SK-N-SH (cell line): ENCODE measurements at regions not wholly inside any gene's neighbourhood (a gene's known extent, or its start where the extent isn't known, plus 50 kb on each side); places are given as distances from the start of the nearest gene placed in this dataset.

Experiments
- CTCF ChIA-PET: fragments of 300-600, 350-600 bp; formaldehyde crosslinking; extraction: SDS; loops from one replicate; lab custom pipeline; 2021; lab: Yijun Ruan, JAX
- POLR2A ChIA-PET: fragments of 350-600 bp; sonication (Branson Sonifier 250); formaldehyde crosslinking; extraction: SDS; loops from one replicate; lab custom pipeline; 2020; ENCODE audit warnings: antibody characterized with exemption, inconsistent platforms; lab: Yijun Ruan, JAX
- DNase-seq: peaks from one replicate; pipeline ENCODE4 v3.0.0; 2012
- H2AFZ ChIP-seq: fragments of 200-600 bp; sonication (generic); 2 replicates; pipeline ENCODE4 v1.8.1; 2016; ENCODE audit warnings: antibody characterized with exemption, mild to moderate bottlenecking, low read depth
- H3F3A ChIP-seq: fragments of 200-600 bp; sonication (generic); replicated peaks from 2 replicates; pipeline ENCODE3; 2016; ENCODE audit warnings: antibody characterized with exemption, mild to moderate bottlenecking; ENCODE audit not compliant: insufficient read depth
- H3K27ac ChIP-seq, 2 experiments: fragments of 200-500 bp in 1 of 2; fragments of 200-600 bp in 1 of 2; sonication (Bioruptor generic) in 1 of 2; sonication (generic), shearing (Covaris generic) in 1 of 2; 2 replicates each; pipeline versions ENCODE4 v1.5.1 to v1.6.1; 2014 to 2016; ENCODE audit warnings: low read depth in 2 of 2, inconsistent platforms in 1 of 2, low read length in 1 of 2, mild to moderate bottlenecking in 1 of 2, mixed read lengths in 1 of 2
- H3K27me3 ChIP-seq: fragments of 200-600 bp; sonication (generic), shearing (Covaris generic); 2 replicates; pipeline ENCODE4 v1.6.1; 2016; ENCODE audit warnings: mixed run types; ENCODE audit not compliant: insufficient read depth
- H3K36me3 ChIP-seq, 2 experiments: fragments of 200-500 bp in 1 of 2; fragments of 200-600 bp in 1 of 2; sonication (Bioruptor generic) in 1 of 2; sonication (generic) in 1 of 2; replicated peaks in 1 of 2; 2 replicates each; pipeline versions ENCODE3 to v1.5.1; 2014 to 2016; ENCODE audit warnings: low read length in 1 of 2, mild to moderate bottlenecking in 1 of 2; ENCODE audit not compliant: insufficient read depth in 2 of 2, control insufficient read depth in 1 of 2
- H3K4me1 ChIP-seq, 2 experiments: fragments of 200-500 bp in 1 of 2; fragments of 200-600 bp in 1 of 2; sonication (Bioruptor generic) in 1 of 2; sonication (generic), shearing (Covaris generic) in 1 of 2; 2 replicates each; pipeline versions ENCODE4 v1.5.1 to v1.6.1; 2014 to 2016; ENCODE audit warnings: low read depth in 1 of 2, low read length in 1 of 2, mixed run types in 1 of 2; ENCODE audit not compliant: insufficient read depth in 2 of 2, control insufficient read depth in 1 of 2
- H3K4me2 ChIP-seq: fragments of 200-600 bp; sonication (generic), shearing (Covaris generic); 2 replicates; pipeline ENCODE4 v1.6.1; 2017; ENCODE audit warnings: mixed run types
- H3K4me3 ChIP-seq, 2 experiments: fragments of 200-500 bp in 1 of 2; fragments of 200-600 bp in 1 of 2; sonication (Bioruptor generic) in 1 of 2; sonication (generic), shearing (Covaris generic) in 1 of 2; 2 replicates each; pipeline versions ENCODE4 v1.5.1 to v1.8.1; 2014 to 2016; ENCODE audit warnings: low read depth in 2 of 2, inconsistent platforms in 1 of 2, low read length in 1 of 2, mild to moderate bottlenecking in 1 of 2, mixed read lengths in 1 of 2, moderate library complexity in 1 of 2
- H3K79me2 ChIP-seq: fragments of 200-600 bp; sonication (generic); 2 replicates; pipeline ENCODE4 v1.8.1; 2017; ENCODE audit warnings: mild to moderate bottlenecking; ENCODE audit not compliant: insufficient read depth
- H3K9ac ChIP-seq: fragments of 200-600 bp; sonication (generic); 2 replicates; pipeline ENCODE4 v1.6.1; 2017; ENCODE audit warnings: mixed run types
- H3K9me2 ChIP-seq: fragments of 200-600 bp; sonication (generic); 2 replicates; pipeline ENCODE4 v1.6.1; 2017; ENCODE audit warnings: mixed run types
- H3K9me3 ChIP-seq: fragments of 200-600 bp; sonication (generic); 2 replicates; pipeline ENCODE4 v1.6.1; 2017; ENCODE audit warnings: mixed run types, mild to moderate bottlenecking, moderate library complexity
- H4K20me1 ChIP-seq: fragments of 200-600 bp; sonication (generic); 2 replicates; pipeline ENCODE4 v1.6.1; 2017; ENCODE audit warnings: mild to moderate bottlenecking, mixed run types; ENCODE audit not compliant: insufficient read depth
- CHD2 ChIP-seq: fragments of 150-350 bp; IDR thresholded peaks from 2 replicates; pipeline ENCODE4 v1.6.1; 2018; ENCODE audit warnings: low read length; ENCODE audit not compliant: partially characterized antibody
- EP300 ChIP-seq, 2 experiments: IDR thresholded peaks; 2 replicates each; pipeline versions ENCODE4 v1.4.0 to v1.6.1; 2012; ENCODE audit warnings: borderline replicate concordance in 1 of 2, low read depth in 1 of 2, low read length in 1 of 2
- FOSL2 ChIP-seq: IDR thresholded peaks from 2 replicates; pipeline ENCODE4 v1.4.0; 2012; ENCODE audit warnings: low read depth, mild to moderate bottlenecking, moderate library complexity, borderline replicate concordance
- GABPA ChIP-seq: IDR thresholded peaks from 2 replicates; pipeline ENCODE4 v1.4.0; 2012; ENCODE audit warnings: low read depth, mild to moderate bottlenecking
- GATA2 ChIP-seq: sonication (generic); formaldehyde crosslinking; IDR thresholded peaks from 2 replicates; pipeline ENCODE4 v1.5.0; 2020; ENCODE audit warnings: mild to moderate bottlenecking, missing genetic modification reagents
- IRF3 ChIP-seq: fragments of 150-350 bp; IDR thresholded peaks from 2 replicates; pipeline ENCODE4 v1.6.1; 2016; ENCODE audit warnings: mild to moderate bottlenecking, low read depth, low read length
- MEF2A ChIP-seq: IDR thresholded peaks from 2 replicates; pipeline ENCODE4 v1.4.0; 2012; ENCODE audit warnings: low read depth, borderline replicate concordance
- NFIC ChIP-seq: IDR thresholded peaks from 2 replicates; pipeline ENCODE4 v1.4.0; 2012; ENCODE audit warnings: borderline replicate concordance
- NRF1 ChIP-seq: IDR thresholded peaks from 2 replicates; pipeline ENCODE4 v1.6.1; 2012; ENCODE audit warnings: low read depth, mild to moderate bottlenecking, low read length
- RAD21 ChIP-seq: IDR thresholded peaks from 2 replicates; pipeline ENCODE4 v1.6.1; 2012; ENCODE audit warnings: mild to moderate bottlenecking, low read length
- RCOR1 ChIP-seq: fragments of 150-350 bp; IDR thresholded peaks from 2 replicates; pipeline ENCODE4 v1.6.1; 2017; ENCODE audit warnings: antibody characterized with exemption, low read length
- RXRA ChIP-seq: IDR thresholded peaks from 2 replicates; pipeline ENCODE4 v1.4.0; 2012; ENCODE audit warnings: low read depth, mild to moderate bottlenecking, borderline replicate concordance
- SIN3A ChIP-seq: IDR thresholded peaks from 2 replicates; pipeline ENCODE4 v1.6.1; 2012; ENCODE audit warnings: low read depth, mild to moderate bottlenecking, low read length, moderate library complexity, borderline replicate concordance
- SMC3 ChIP-seq: IDR thresholded peaks from 2 replicates; pipeline ENCODE4 v1.6.1; 2012; ENCODE audit warnings: low read depth, low read length, improper control_type of control experiment
- TAF1 ChIP-seq: IDR thresholded peaks from 2 replicates; pipeline ENCODE4 v1.6.1; 2012; ENCODE audit warnings: low read depth, mild to moderate bottlenecking, low read length, moderate library complexity, borderline replicate concordance
- TCF12 ChIP-seq: IDR thresholded peaks from 2 replicates; pipeline ENCODE4 v1.4.0; 2012
- TEAD4 ChIP-seq: IDR thresholded peaks from 2 replicates; pipeline ENCODE4 v1.4.0; 2012; ENCODE audit warnings: mild to moderate bottlenecking, borderline replicate concordance; ENCODE audit not compliant: insufficient read depth
- YY1 ChIP-seq: IDR thresholded peaks from 2 replicates; pipeline ENCODE4 v1.4.0; 2012; ENCODE audit warnings: low read depth, mild to moderate bottlenecking
- ZBTB33 ChIP-seq: IDR thresholded peaks from 2 replicates; pipeline ENCODE4 v1.4.0; 2012; ENCODE audit warnings: low read depth, borderline replicate concordance
- WGBS: methylation state at CpG from one replicate; pipeline ENCODE4 v1.1.6; 2017; ENCODE audit warnings: low lambda C conversion rate; 5-methylcytosine and 5-hydroxymethylcytosine counted together
- TF ChIP-seq, protein P1 (sequence below): fragments of 150-350 bp; IDR thresholded peaks from 2 replicates; pipeline ENCODE4 v1.6.1; 2017; ENCODE audit warnings: antibody characterized with exemption, low read length, low read depth, borderline replicate concordance

GRCh38 chr2:221074238-221074637 is 497.9 kb downstream of the EPHA4 start:
- Histone ChIP-seq H3K4me2 (no peak overlapping the region), H3K79me2 (no peaks in the 10 kb centered on the region), H2AFZ (no peak overlapping the region), H3K4me1 (no peaks in the 10 kb centered on the region), H3K9me3 (no peaks in the 10 kb centered on the region), H3K36me3 (no peaks in the 10 kb centered on the region), H3K4me3 (no peak overlapping the region), H3F3A (no peaks in the 10 kb centered on the region), H3K27ac (no peak overlapping the region), H3K27me3 (no peaks in the 10 kb centered on the region), H4K20me1 (no peaks in the 10 kb centered on the region), H3K9ac (no peak overlapping the region), H3K9me2 (no peaks in the 10 kb centered on the region)
- CTCF ChIA-PET = no interaction called here
- no peak for TF ChIP-seq RAD21
- TF ChIP-seq, protein P1, sequence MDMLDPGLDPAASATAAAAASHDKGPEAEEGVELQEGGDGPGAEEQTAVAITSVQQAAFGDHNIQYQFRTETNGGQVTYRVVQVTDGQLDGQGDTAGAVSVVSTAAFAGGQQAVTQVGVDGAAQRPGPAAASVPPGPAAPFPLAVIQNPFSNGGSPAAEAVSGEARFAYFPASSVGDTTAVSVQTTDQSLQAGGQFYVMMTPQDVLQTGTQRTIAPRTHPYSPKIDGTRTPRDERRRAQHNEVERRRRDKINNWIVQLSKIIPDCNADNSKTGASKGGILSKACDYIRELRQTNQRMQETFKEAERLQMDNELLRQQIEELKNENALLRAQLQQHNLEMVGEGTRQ = no peak
- no peak for TF ChIP-seq RXRA
- TF ChIP-seq TCF12 = no peak
- no peak for TF ChIP-seq GABPA
- TF ChIP-seq NFIC = no peak
- no peak for TF ChIP-seq EP300 (IDR thresholded peaks at IDR 0.05; ENCODE audit: borderline replicate concordance in 1 of 2, low read depth in 1 of 2, low read length in 1 of 2)
- TF ChIP-seq SMC3 = no peak
- no peak for TF ChIP-seq RCOR1
- no peak for TF ChIP-seq MEF2A
- no peak for TF ChIP-seq SIN3A
- TF ChIP-seq TEAD4 = no peak
- TF ChIP-seq ZBTB33 = no peak
- no peak for TF ChIP-seq CHD2
- TF ChIP-seq TAF1 = no peak
- DNase-seq = no peak
- POLR2A ChIA-PET = no interaction called here
- 14% methylated on average over 4 of the region's 4 CpGs for WGBS

DNA sequence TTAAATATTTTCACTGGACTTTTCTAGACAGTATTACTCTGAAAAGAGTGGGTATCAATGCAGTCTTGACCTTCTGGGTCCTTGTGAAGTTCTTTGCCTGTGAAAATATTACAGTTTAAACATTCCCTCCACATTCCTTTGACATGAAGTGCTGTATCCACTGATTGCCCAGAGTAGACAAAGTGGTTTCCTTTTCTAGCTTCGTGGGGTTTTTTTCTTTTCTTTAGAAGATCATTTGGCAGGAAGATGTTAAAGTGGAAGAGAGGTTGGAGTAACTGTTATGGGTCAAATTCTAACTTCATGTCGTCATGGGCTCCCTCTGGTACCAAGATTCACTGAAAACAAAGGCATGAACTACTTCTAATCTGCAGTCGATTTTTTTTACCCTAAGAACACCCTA is 496.9 kb downstream of the EPHA4 start:
- no peak for DNase-seq
- ChIA-PET POLR2A (no interaction called here), CTCF (no interaction called here)
- H3K4me2 ChIP-seq = no peak overlapping the region
- H4K20me1 ChIP-seq = no peaks in the 10 kb centered on the region
- H3K9ac ChIP-seq = no peak overlapping the region
- WGBS = 2% methylated on average over 3 of the region's 3 CpGs
- no peaks in the 10 kb centered on the region for H3K9me2 ChIP-seq
- H3K4me1 ChIP-seq = no peaks in the 10 kb centered on the region
- H3K36me3 ChIP-seq = no peaks in the 10 kb centered on the region
- no peaks in the 10 kb centered on the region for H3K79me2 ChIP-seq
- H2AFZ ChIP-seq = no peak overlapping the region
- no peaks in the 10 kb centered on the region for H3K9me3 ChIP-seq
- H3K4me3 ChIP-seq = no peak overlapping the region
- no peaks in the 10 kb centered on the region for H3F3A ChIP-seq
- H3K27ac ChIP-seq = no peak overlapping the region
- no peaks in the 10 kb centered on the region for H3K27me3 ChIP-seq
- TF ChIP-seq TEAD4 = no peak
- no peak for TF ChIP-seq GATA2 (CRISPR knock-in tag)
- TF ChIP-seq GABPA = no peak
- no peak for TF ChIP-seq IRF3
- no peak for TF ChIP-seq RAD21
- TF ChIP-seq FOSL2 = no peak
- no peak for TF ChIP-seq TCF12
- no peak for TF ChIP-seq TAF1
- no peak for TF ChIP-seq YY1
- no peak for TF ChIP-seq CHD2
- TF ChIP-seq NRF1 = no peak
- no peak for TF ChIP-seq SIN3A
- no peak for TF ChIP-seq ZBTB33
- no peak for TF ChIP-seq NFIC
